ENCODE measurements at regions not wholly inside any gene's neighbourhood (a gene's known extent, or its start where the extent isn't known, plus 50 kb on each side); places are given as distances from the start of the nearest gene placed in this dataset.

DNA sequence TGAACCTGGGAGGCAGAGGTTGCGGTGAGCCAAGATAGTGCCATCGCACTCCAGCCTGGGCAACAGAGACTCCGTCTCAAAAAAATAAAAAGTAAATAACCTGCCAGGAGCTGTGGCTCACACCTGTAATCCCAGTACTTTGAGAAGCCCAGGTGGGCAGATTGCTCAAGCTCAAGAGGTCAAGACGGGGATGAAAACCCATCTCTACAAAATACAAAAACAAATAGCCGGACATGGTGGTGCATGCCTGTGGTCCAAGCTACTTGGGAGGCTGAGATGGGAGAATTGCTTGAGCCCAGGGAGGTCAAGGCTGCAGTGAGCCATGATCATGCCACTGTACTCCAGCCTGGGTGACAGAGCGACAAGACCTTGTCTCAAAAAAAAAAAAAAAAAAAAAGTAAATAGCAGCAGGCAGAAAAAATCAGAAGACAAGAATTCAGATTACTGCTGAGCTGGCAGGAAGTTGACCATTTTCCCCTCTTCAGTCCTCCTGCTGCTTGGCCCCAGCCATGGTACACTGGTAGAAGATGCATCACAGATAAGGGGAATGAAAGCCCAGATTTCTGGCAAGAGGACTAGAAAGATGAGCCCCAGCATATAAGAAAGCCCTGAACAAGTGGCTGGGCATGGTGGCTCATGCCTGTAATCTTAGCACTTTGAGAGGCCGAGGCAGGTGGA is 97.6 kb downstream of the TOMM20 start:
- TF ChIP-seq POU2F2 (IDR thresholded peaks at IDR 0.05; ENCODE audit: low read depth, low read length) (no peak), POLR2A (IDR thresholded peaks at IDR 0.05; ENCODE audit: low read depth, low read length) (no peak), TAF1 (IDR thresholded peaks at IDR 0.05; ENCODE audit: low read depth, low read length) (no peak), PAX5 (IDR thresholded peaks at IDR 0.05; ENCODE audit: insufficient read depth, low read length, severe bottlenecking) (no peak)
